ENCODE measurements at regions not wholly inside any gene's neighbourhood (a gene's known extent, or its start where the extent isn't known, plus 50 kb on each side); places are given as distances from the start of the nearest gene placed in this dataset.
A peak's percentile ranks its signal among the peaks of the same experiment; 100 is the strongest.

DNA sequence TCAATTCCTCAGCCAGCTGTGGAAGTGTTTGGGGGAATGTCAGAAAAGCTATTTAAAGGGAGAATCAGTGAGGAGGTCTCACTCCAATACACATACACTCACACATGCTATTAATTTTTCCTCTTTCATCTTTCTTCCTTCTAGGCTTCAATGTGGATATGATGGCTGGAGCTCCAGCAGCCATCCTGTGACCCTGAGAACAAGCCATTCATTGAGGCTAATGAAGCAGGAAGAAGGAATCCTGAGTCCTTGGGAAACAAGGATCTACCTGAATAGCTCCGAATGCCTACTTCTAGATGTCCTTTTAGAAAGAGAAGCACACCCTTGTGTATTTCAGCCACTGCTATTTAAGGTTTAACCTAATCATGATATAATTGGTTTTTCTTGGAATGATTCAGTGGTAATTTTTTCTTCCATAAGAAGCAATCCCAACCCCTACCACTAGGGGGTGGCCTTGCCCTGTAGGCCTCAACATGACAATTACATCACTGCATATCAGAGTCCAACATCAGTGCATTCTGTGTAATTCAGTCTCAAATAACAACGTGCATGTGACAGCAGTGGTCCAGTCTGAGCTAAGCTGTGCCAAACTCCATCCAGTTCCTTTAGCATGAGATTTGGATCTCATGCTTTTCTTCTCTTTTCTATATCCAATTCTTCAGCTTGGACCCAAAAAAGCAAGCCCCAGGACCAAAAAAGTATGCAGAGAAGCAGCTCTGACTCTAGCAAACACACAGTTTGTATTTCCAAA, 85.3 kb upstream of the ANKRD1 start:
- TF ChIP-seq, protein P1, sequence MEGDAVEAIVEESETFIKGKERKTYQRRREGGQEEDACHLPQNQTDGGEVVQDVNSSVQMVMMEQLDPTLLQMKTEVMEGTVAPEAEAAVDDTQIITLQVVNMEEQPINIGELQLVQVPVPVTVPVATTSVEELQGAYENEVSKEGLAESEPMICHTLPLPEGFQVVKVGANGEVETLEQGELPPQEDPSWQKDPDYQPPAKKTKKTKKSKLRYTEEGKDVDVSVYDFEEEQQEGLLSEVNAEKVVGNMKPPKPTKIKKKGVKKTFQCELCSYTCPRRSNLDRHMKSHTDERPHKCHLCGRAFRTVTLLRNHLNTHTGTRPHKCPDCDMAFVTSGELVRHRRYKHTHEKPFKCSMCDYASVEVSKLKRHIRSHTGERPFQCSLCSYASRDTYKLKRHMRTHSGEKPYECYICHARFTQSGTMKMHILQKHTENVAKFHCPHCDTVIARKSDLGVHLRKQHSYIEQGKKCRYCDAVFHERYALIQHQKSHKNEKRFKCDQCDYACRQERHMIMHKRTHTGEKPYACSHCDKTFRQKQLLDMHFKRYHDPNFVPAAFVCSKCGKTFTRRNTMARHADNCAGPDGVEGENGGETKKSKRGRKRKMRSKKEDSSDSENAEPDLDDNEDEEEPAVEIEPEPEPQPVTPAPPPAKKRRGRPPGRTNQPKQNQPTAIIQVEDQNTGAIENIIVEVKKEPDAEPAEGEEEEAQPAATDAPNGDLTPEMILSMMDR (conservative IDR thresholded peaks at IDR 0.05; ENCODE audit: low read length) = peak; percentile 99
- no peak for TF ChIP-seq EZH2phosphoT487 (IDR thresholded peaks at IDR 0.05; ENCODE audit: borderline replicate concordance)

Measured in Loucy (cell line).